HG03135 (cell line): ENCODE measurements at regions not wholly inside any gene's neighbourhood (a gene's known extent, or its start where the extent isn't known, plus 50 kb on each side); places are given as distances from the start of the nearest gene placed in this dataset.
A peak's percentile ranks its signal among the peaks of the same experiment; 100 is the strongest.

Experiments used
- ATAC-seq: cut with Tn5 transposase; IDR thresholded peaks from one replicate; pipeline ENCODE4 v1.9.1; 2021; ENCODE audit warnings: mild to moderate bottlenecking, moderate library complexity; ENCODE audit not compliant: unreplicated experiment

DNA sequence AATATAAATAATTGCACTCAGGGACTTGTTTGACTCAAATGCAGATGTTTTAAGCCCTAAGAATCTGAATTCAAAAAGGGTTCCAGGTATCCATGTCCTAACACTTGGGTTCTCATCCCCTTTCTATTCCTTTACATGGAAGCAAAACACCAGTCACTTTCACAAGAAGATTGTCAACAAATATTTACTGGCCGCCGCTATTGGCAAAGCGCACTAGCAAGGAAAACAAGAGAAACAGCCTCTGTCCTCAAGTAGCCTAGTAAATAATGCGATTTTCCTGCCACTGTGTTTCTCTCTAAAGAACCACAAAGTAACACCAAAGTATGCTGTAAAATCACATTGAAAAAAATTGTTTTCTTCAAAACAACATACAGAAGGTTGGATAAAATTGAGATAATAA lies 66.7 kb upstream of the EZH2 start:
- ATAC-seq = no peak

DNA sequence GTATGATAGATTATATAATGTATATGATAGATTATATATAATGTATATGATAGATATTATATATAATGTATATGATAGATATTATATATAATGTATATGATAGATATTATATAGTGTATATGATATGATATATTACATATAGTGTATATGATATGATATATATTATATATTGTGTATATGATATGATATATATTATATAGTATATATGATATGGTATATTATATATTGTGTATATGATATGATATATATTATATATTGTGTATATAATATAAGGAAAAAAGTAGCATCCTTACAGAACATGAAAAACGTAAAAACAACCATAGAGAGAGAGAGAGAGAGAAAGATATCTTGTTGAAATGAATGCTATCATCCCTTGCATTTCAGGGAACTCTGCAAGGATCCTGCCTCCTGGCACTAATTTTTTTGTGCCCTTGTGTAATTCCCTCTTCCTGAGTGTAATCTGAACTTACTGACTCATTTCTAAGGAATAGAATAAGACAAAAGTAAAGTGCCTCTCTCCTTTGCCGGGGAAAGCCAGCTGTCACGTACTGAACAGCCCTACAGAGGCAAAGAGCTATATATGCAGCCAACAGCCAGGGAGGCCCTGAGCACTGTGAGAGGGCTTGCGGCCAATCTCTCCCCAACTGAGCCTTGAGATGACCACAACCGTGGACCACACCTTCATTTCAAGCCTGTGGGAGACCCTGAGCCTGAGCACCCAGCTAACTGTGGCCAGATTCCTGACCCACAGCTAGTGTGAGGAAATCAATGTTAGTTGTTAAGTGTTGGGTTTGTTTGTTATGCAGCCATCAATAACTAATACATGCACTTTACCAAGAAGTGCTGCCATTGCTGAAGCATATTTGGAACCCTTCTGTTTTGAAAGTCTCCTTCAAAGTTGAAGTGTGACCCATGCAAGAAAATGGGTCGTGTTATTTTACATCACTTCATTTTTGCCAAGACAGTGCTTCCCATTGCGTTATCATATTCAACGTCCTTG lies 61.1 kb upstream of the EZH2 start:
- no peak for ATAC-seq

DNA sequence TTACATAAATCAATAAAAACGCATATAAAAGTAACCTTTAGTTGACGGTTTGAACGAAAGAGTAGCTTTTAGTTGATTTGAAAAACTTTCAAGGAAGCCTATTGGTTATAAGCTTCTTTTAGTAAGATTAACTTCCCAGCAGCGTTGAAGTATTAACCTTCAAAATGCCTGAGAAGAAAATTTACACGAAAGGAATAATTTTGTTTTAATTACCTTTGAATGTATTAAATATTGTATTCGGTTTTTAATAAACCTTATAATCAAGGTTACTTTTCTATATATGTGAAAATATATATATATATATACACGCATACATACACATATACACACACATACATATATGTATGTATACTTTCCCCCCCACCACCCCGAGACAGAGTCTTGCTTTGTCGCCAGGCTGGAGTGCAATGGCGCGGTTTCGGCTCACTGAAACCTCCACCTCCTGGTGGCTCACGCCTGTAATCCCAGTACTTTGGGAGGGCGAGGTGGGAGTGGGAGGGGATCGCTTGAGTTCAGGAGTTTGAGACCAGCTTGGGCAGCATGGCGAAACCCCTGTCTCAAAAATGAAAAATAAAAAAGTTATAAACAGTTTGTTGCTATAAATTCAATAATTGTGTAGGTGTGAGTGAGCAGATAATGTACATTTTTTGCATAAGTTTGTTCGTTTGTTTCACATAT lies 57.6 kb upstream of the EZH2 start:
- peak; percentile 46 for ATAC-seq

DNA sequence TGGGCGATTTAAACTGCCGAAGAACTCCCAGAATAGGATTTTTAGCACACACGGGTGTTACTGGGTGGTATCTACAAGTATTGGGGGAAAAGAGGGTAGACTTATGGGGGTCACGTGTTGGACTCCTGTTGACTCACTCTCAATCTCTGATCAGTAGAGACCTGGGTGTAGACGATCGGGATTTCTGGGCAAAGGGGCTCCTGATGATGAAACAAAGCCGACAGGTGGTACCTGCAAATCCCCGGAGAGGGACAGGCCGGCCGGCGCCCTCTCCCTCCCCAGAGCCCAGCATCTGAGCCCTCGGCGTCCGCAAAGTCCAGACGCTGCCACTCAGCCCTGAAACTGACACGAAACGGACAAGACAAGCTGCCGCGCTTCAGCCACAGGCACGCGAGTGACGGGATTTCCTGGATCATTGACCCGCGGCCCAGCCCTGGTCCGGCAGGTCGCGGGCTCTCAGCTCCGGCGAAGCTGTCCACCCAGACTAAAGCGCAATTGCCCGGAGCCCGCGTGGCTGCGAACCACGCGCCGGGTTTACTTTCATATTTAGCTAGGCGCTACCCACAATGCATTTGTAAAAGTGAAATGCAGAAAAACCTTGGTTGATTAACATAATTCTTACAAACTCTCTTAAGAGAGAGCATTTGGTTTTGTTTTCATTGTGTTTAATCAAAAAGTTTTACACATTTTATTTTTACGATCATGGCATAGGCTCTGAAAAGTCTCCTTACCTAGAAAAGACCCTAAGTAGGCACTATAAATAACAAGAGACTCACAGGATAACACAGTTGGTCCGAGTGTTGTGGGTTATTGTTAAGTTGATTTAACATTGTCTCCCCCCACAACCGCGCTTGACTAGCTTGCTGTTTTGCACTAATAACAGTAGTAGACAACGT lies 56.9 kb upstream of the EZH2 start:
- ATAC-seq = peak; percentile 71

DNA sequence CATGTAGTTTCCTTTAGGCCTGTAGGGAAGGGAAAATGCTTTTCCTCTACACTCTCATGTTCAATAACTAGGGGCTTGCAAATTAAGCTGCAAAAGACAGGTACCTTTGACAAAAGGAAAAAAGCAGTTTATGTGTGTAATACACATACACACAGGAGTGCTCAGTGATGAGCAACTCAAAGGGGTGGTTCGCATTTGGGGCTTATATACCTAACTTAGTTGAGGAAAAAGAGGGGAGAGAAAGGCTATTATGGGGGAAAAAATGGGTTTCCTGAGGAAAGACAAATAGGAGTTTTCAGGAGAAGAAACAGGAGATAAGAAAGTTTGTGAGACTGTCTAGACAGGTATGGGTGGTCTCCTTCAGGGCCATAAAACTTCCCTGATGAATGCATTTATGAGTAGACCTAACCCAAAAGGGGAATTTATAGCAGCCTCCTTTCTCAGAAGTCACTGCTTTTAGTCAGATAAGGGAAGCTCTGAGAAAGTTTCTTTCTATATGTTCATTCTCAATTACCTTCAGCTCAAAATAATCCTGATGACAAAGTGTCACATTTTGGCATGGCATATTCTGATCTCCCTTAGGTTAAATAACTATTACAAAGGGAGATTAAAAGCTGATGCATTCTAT lies 55.2 kb upstream of the EZH2 start:
- ATAC-seq = no peak

DNA sequence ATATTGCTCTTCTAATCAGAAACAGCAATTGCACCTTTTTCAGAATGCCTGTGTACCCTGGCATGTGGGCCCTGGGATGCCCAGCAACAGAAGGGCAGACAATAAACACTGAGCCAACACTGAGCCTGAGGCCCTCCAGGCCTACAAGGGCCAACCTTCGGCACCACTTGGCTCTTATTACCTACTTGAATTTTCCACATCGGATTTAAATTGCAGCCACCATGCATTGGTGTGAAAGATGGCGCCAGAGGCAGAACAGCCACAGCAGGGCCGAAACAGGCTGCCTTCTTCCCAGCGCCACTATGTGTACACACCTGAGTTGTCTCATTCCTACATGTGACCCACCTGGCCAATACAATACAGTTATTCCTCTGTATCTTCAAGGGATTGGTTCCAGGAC lies 51.4 kb upstream of the EZH2 start:
- no peak for ATAC-seq
